T-helper 9 cell (primary cell): ENCODE measurements at regions not wholly inside any gene's neighbourhood (a gene's known extent, or its start where the extent isn't known, plus 50 kb on each side); places are given as distances from the start of the nearest gene placed in this dataset.

ENCODE experiments used
- DNase-seq: peaks from one replicate; pipeline ENCODE4 v3.0.0-alpha.2; 2020

DNA sequence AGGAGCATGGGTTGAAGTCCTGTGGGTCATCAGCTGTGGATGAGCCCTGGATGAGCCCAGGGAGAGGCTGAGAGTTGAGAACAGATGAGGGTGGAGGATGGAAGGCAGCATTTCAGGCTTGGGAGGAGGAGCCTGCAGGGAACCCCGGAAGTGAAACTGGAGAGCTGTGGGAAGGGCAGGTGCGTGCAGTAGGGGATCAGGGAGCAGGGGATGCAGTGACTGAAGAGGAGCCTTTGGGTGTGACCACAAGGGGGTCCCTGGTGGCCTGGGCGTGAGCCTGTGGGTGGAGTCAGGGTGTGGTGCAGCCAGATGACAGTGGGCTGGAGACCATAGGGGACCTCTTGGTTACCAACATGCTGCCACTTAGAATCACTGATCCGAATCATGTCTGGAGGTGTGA is 115.5 kb downstream of the PAPOLA start:
- DNase-seq = no peak

DNA sequence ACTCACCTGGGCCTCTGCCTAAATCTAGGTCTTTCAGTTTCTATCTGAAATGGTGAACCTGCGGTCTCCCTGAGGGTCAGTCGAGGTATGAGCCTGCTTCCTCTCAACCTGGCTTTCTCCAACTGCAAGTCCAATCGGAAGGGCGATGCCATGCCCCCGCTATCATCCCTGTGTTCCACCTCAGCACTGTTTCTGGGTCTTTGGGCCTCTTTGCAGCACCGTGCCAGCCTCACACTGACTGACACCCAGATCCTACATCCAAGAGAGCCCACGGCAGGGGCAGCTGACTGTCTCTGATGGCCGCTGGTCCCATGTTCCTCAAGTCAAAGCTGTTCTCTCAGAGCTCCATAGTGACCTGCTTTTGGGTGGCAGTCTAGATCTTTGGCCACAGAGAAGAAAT is 120.7 kb downstream of the PAPOLA start:
- no peak for DNase-seq

DNA sequence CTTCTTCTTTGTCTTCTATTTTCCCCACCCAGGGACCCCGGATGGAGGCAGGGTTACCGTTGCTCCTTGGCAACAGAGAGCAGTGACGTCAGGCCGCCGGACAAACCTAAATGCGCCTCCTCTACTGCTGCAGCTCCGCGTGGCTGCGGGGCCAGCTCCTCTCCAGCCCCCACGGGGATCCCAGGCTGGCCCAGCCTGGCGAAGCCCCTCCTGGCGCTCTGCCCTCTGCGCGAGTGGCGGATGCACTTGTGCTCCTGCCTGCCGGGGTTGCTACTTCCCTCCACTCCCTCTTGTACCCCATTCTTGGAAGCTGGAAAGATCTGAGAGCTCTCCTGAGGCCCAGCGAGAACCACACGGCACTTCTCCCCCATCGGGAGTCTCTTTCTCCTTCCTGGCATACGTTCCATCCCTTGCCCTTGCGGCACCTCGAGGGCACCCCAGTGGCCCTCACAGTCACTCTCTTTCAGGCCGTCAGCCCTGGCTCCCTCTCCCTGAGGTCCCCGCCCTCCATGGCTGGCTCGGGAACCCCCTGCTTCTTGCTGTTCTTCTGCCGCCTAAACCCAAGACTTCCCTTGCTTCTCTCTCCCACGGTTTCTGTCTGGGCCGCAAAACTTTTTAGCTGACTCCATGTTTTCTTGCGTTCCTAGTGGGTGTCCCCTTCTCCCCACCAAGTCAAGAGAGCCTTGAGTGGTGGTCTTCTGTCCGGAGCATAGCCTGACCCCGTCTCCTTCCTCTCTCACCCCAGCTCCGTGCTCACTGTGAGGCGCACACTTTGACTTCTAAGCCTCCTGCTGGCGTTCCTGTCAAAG is 121.7 kb downstream of the PAPOLA start:
- no peak for DNase-seq

DNA sequence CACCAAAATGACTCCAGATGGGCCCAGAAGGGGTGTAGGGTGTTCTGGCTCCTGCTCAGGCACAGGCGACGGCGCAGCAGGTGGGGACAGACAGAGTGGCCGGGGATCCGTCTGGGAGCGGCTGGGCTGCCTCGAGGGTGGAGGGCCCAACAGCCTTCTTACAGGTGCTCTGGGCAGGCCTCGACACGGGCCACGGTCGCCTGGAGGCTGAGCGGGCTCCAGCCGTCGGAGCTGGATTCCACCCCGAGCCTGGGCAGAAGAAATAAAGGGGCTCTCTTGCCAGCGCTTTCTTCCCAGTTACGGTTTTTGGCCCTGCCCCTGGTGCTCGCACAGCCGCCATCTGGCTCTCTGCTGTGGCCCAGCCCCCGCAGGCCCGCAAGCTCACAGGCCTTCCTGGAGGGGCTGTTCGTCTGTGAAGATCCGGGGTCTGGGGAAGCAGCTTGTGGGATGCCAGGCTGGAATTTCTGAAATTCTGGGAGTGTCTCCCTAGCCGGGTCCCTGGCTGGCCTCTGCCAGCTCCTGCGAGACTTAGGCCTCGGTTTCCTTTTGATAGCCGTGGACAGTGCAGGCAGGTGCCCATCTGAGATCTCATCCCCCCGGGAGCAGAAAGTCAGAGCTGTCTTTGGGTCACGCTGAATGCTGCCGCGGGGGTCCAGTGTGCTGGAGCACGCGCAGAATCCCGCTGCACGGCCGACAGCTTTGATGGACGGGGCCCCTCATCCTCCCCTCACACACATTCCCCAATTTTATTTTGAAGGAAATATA is 122.7 kb downstream of the PAPOLA start:
- DNase-seq = no peak

DNA sequence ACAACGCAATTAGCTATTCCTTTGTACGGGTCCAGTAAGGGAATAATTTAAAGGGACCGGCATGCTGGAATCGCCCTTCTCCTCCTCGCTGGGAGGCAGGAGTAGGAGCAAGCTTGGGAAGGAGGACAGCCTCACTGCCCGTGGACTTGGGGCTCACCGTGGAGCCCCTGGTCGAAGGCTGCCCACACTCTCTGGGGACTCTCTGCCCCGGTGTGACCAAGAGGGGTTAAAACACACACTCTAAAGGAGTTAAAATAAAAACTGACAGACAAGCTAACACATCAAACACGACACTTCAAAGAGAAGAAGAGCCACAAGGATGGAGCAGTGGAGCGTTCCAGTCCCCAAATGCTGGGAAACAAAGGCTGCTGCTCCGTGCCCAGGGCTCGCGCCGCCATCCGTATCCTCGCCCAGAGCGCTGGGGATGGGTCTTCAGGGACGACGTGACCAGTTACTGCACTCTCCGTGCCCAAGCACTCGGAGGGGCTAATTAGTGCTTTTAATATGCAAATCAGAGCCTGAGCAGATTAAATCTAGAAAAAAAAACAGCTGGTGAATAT is 123.3 kb downstream of the PAPOLA start:
- DNase-seq = no peak

DNA sequence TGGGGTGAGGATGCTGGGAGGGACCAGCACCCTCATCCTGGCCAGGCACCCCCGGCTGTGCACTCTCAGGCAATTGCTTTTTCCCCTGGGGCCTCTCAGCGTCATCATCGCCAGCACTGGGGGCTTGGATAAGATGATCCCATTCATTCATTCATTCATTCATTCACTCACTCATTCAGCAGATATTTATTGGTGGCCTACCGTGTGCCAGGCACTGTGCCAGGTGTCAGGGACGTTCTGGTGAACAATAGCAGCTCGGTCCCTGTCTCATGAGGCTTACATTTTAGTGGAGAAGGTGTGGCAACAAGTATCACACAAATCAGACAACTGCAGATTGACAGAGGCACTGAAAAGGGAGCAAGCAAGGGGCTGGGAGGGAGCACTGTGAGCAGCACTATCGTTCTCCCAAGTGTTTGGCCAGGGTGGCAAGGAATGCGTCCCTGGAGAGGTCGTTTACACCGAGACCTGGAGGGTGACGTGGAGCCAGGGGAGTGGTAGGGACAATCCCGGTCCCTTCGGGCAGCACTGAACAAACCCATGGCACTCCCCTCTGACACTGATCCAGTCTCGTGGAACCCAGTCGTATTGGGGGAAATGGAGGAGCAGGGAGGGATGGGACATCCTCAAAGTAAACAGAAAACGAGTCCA is 124.1 kb downstream of the PAPOLA start:
- no peak for DNase-seq

DNA sequence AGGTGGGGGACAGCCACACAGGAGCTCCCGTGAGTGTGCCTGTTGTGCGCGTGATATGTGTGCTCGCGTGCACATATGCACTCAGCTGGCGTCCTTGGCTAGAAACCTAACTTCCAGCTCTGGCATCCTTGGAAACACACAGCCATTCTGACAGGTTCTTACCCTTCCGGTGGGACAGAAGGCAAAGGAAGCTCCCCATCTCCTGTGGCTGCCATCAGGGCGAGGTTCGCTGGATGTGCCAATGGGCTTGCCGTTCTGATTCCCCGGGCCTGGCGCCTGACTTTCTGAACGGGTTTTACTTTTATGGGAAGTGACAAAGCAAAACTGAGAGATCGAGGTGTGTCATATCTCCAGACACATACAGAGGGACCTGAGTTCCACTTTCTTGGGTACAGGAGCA is 124.7 kb downstream of the PAPOLA start:
- no peak for DNase-seq

DNA sequence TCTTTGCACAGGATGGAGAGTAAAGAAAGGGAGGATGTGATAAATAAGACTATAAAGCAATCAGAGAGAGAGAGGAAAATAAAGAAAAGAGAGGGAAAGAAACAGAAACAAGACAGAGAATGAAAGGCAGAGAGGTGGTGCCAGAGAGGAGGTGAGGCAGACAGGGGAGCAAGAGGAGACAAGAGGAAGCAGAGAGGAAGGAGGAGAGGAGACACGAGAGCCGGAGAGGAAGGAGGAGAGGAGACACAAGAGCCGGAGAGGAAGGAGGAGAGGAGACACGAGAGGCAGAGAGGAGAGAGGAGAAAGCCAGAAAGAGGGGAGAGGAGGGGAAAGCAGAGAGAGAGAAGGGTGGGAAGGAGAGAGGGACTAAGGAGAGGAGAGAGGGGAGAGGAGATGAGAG is 125.2 kb downstream of the PAPOLA start:
- no peak for DNase-seq

DNA sequence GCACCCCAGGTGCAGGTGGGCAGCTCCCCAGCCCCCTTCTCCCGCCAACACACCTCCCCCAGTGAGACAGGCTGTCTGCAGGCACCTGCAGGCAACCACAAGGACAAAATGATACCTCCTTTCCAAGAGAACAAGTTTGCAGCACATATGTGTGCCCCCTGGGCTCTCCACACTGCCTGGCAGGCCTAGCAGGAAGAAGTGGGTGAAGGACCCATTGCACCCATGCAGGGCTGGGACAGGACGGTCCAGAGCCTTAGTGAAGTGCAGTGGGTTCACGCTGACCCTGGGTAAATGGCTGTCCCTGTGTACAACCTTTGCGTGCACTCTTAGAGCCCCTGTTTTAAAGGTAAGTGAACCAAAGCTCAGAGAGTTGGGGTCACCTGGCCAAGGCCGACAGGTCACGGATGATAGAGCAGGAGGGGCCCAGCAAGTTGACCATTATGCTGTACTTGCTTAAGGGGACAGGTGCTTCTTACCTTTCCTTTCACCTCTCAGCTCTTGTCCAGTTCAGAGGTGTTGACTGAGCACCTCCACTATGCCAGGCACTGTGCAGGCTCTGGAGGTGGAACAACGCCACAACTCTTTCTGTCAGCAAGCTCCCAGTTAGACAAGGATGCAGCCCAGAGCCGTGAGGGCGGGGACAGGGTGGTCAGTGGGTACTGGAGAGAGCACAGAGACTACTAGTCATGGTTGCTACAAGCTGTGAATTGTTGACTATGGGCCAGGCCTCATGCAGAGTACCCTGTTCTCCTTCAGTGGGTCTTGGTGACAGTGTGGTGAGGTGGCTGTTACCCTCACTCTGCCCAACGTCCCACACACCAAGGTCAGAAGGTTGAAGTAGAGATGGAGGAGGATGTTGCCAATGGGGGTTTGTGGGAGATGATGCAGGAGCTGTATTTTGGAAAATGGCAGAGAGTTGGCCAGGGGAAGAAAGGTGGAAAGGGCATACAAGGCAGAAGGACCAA is 125.9 kb downstream of the PAPOLA start:
- no peak for DNase-seq

DNA sequence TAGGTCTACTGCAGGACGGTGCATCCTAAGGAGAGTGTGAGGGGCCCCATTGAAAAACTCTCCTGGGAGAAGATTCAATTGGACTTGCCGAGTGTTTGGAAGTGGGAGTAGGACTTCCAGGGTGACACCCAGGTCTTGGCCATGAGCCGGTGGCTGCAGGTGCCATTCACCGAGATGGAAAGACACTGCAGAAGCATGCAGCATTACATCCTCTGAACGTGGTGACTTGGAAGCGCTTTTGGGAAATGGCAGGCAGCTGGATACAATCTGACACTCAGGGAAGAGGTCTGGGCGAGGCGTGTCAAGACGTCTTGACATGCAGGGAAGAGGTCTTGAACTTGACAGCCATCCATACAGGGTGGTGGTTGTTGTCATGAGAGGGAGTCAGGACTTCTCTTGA is 126.9 kb downstream of the PAPOLA start:
- DNase-seq = no peak

DNA sequence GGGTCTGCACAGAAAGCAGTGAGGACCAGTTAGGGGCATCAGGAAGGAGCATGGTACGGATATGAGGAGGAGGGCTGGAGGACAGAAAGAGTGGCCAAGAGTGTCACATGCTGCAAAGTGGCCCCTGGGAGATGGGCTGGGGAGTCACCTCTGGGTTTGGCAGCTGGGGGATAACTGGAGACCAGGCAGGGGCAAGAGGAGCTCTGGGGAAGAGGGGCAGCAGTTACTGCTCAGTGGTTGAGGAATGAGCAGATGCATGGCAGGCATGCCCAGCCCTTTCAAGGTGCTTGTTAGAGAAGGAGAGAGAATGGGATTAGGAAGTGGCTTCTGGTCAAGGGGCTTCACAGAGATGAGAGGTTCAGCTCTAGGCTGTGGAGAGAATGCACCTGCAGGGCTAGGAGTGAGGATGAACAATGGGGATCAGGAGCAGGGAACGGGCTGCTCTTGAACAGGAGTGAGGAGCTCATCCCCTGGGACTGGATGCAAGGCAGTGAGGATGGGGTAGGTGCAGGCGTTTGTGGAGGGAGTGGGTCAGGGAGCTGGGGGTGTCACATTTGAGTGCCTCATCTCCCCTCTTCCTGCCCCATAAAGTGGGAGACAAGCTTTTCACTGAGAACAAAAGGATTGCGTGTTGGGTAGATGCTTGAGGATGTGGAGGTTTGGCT is 127.5 kb downstream of the PAPOLA start:
- DNase-seq = no peak

DNA sequence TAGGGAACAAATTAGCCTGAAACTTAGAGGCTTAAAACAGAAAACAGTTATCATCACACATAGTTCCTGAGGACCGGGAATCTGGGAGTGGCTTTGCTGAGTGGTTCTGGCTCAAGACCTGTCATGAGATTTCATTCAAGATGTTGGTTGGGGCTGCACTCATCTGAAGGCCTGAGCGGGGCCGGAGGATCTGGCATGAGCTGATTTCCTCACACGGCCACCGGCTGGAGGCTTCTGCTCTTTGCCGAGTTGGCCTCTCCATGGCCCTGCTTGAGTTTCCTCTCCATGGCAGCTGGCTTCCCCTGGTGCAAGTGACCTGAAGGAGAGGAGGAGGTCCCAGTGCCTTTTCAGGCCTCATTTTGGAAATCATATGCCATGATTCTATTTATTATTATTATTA is 128.1 kb downstream of the PAPOLA start:
- DNase-seq = no peak

DNA sequence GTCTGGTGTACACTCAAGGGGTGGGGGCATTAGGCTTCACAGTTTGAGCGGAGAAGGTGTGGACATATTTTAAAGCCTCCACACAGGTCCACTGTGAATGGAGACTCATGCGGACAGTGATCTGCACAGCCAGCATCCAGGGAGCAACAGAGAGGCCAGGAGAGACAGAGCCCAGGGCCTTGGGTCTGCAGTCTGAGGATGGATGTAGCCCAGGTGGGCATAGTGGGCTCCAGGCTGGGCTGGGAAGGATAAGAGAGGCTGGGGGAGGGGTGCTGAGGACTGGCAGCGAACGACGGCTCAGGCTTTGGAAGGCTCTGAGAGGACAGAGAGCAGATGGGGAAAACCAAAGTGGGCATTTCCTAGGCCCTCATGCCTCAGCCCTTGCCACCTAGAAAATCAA is 128.8 kb downstream of the PAPOLA start:
- no peak for DNase-seq

DNA sequence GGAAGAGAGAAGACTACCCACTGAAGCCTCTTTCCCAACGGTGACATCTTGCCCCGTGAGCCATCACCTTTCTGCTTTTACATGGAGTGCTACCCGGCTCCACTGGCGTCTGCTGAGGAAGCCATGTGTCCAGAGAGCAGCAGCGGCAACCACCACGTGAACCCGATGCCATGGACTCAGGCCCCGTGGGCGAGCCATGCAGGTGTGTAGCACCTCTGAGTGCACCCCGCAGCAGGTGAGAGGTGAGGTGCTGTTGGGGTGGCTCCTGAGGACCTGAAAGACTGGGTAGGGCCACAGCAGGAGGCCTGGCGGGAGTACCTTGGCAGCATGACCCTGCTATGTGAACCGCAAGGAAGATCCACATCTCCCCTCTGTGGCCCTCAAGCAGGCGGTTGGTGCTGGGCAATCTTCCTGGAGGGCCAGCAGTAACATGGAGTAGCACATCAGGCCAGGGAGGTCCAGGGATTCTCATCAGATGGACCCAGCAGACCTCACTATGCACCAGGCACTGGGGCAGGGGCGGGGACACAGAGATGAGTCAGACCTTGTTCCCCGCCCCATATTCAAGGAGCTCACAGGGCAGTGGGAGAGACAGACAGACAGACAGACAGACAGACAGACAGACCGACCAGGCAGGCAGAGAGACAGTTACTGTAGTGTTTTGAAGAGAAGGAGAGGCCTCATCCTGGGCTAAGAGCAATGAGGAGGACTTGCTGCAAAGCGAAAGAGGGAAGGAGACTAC is 129.6 kb downstream of the PAPOLA start:
- DNase-seq = no peak

DNA sequence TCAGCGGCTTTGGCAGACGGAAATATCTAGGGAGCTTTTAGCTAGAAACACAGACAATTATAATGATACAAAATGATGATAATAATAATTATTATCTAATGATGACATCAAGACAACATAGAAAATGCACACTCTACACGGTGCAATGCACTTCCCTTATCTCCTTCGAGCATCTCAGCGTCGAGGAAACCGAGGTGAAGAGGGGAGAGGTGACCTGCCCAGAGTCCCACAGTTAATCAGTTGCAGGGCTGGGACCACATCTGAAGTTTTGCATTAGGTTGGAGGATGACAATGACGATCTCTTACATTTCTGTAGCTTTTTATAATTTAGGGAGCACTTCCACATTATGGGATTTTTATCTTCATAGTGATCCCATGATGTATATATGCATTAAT is 130.2 kb downstream of the PAPOLA start:
- no peak for DNase-seq

DNA sequence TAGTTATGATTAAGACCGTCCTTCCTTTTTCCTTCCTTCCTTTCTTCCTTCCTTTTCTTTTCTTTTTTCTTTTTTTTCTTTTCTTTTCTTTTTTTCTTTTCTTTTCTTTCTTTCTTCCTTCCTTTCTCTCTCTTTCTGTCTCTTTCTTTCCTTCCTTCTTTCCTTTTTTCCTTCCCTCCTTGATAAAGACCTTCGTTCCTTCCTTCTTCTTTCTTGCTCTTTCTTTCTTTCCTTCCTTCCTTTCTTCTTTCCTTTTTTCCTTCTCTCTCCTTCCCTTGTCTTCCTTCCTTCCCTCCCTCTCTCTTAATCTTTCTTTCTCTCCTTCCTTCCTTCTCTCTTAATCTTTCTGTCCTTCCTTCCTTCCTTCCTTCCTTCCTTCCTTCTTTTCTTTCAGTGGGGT is 130.9 kb downstream of the PAPOLA start:
- DNase-seq = no peak

DNA sequence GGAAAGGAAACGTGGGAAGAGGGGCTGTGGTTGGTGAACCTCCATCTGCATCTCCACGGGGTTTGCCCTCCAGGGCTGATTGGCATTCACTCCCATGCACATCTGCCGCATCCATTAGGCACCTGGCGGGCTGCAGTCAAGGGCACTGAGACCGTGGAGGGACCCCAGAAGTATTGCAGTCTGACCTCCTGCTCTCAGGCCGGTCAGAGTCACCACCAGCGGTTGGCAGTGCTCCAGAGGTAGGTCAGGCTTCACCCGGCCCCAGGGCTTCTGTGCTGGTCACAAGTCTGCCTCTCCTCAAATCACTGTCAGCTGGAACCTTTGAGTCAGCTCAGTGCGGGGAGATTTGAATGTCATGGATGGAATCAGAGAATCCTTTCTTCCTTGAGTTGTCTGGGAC is 132.3 kb downstream of the PAPOLA start:
- DNase-seq = no peak

DNA sequence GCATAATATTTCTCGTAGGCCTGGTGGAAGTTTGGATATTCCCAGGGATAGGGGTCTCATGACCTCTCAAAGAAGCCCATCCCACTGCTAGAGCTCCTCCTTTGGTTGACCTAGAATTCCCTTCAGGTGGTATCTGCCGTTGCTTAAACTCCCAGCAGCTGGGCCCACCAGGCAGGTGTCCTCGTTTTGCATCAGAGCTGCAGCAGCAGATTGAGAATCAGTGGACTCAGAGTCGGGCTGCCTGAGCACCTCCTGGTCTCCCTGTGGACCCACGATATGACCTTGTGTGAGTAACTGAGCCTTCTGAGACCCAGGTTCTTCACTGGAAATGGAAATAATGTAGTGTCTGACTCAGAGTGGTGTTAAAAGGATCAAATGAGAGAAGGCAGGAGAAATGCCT is 132.7 kb downstream of the PAPOLA start:
- DNase-seq = no peak

DNA sequence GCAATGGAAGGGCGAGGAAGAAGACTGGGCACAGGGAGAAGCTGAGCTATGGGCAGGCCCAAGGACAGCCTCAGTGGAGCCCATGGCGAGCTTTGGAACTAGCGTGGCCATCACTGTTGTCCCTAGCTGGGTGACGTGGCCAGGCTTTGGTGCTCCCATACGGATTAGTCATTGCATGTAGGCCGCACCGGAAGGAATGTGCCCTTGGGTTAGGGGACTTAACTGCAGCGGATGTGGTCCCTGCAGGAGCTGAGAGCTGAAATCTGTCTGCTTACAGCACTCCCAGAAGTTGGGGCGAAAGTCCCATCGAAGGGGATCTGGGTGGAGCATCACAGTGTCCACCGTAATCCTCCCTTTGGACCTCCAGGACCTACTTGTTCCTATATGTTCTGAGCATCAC is 133.7 kb downstream of the PAPOLA start:
- no peak for DNase-seq

DNA sequence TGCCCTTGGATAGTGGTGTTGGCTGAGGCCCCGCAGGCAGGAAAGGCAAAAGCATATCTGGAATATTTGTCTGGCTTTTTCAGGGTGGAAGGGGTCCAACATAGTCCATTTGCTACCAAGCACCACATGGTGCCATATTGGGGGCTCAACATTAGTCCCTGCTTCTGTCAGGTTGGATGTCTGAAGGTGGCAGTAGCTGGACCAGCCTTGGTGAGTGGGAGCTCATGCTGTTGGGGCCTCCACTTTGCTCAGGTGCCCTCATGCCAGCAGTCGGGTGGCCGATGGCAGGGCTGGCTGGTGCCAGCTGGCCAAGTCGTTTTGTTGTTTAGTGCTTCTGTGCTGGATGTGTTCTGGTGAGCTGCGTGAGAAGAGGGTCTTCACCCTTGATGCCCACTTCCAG is 135.3 kb downstream of the PAPOLA start:
- DNase-seq = no peak
